H1 (cell line): ENCODE measurements at regions not wholly inside any gene's neighbourhood (a gene's known extent, or its start where the extent isn't known, plus 50 kb on each side); places are given as distances from the start of the nearest gene placed in this dataset.

ENCODE experiments used
- CTCF ChIA-PET: fragments of 300-600 bp; sonication (Branson Sonifier 250); formaldehyde crosslinking; loops from one replicate; lab custom pipeline; 2021; ENCODE audit not compliant: partially characterized antibody; lab: Charles Lee
- POLR2A ChIA-PET: fragments of 300-600 bp; sonication (Branson Sonifier 250); formaldehyde crosslinking; loops from one replicate; lab custom pipeline; 2021; ENCODE audit warnings: inconsistent platforms; ENCODE audit not compliant: partially characterized antibody; lab: Charles Lee
- DNase-seq, 2 experiments: peaks; one replicate each; pipeline versions ENCODE4 v3.0.0 to v3.0.0-alpha.2; 2010 to 2022; ENCODE audit warnings: low spot score in 2 of 2, low read depth in 1 of 2, mixed read lengths in 1 of 2
- FAIRE-seq: peaks from 2 replicates; lab custom pipeline; 2011; peaks lifted over from hg19 to GRCh38; lab: Jason Lieb, UNC
- H2AFZ ChIP-seq: 2 replicates; pipeline ENCODE4 v1.8.1; 2012; ENCODE audit warnings: low read length, inconsistent platforms
- H2AK5ac ChIP-seq: 2 replicates; pipeline ENCODE4 v1.6.1; 2013; ENCODE audit warnings: low read depth, low read length
- H2BK120ac ChIP-seq: replicated peaks from 2 replicates; pipeline ENCODE3; 2013; ENCODE audit warnings: low read depth, low read length, inconsistent platforms
- H2BK12ac ChIP-seq: 2 replicates; pipeline ENCODE4 v1.6.1; 2013; ENCODE audit warnings: low read depth, low read length
- H2BK15ac ChIP-seq: 2 replicates; pipeline ENCODE4 v1.6.1; 2013; ENCODE audit warnings: low read length
- H2BK20ac ChIP-seq: 2 replicates; pipeline ENCODE4 v1.6.1; 2013; ENCODE audit warnings: low read length
- H2BK5ac ChIP-seq: 2 replicates; pipeline ENCODE4 v1.6.1; 2013; ENCODE audit warnings: low read depth, low read length
- H3K14ac ChIP-seq: 2 replicates; pipeline ENCODE4 v1.6.1; 2013; ENCODE audit warnings: inconsistent platforms; ENCODE audit not compliant: insufficient read length
- H3K18ac ChIP-seq: 2 replicates; pipeline ENCODE4 v1.6.1; 2013; ENCODE audit warnings: low read length; ENCODE audit errors: extremely low read depth
- H3K23ac ChIP-seq: 2 replicates; pipeline ENCODE4 v1.6.1; 2013; ENCODE audit warnings: inconsistent platforms; ENCODE audit not compliant: insufficient read length
- H3K23me2 ChIP-seq: 2 replicates; pipeline ENCODE4 v1.6.1; 2013; ENCODE audit warnings: low read depth, low read length
- H3K27ac ChIP-seq: 2 replicates; pipeline ENCODE4 v1.6.1; 2011; ENCODE audit warnings: low read depth, low read length, inconsistent platforms
- H3K27me3 ChIP-seq, 4 experiments: replicated peaks in 1 of 4; 1 replicate in 1 of 4; 2 replicates in 3 of 4; pipeline versions ENCODE4 v1.6.1 to v1.8.1; 2011 to 2013; ENCODE audit warnings: low read length in 3 of 4, mild to moderate bottlenecking in 3 of 4, inconsistent platforms in 2 of 4, mixed read lengths in 2 of 4, moderate library complexity in 1 of 4; ENCODE audit not compliant: control insufficient read depth in 3 of 4, insufficient read depth in 3 of 4; ENCODE audit errors: extremely low read depth in 1 of 4
- H3K36me3 ChIP-seq, 4 experiments: 2 replicates each; pipeline versions ENCODE4 v1.6.1 to v1.8.1; 2011 to 2013; ENCODE audit warnings: mild to moderate bottlenecking in 4 of 4, low read length in 3 of 4, moderate library complexity in 2 of 4, control low read depth in 1 of 4, inconsistent platforms in 1 of 4; ENCODE audit not compliant: insufficient read depth in 4 of 4, control insufficient read depth in 2 of 4
- H3K4ac ChIP-seq: replicated peaks from 2 replicates; pipeline ENCODE3; 2013; ENCODE audit warnings: low read length, low read depth, mixed read lengths, inconsistent platforms; ENCODE audit not compliant: insufficient read length
- H3K4me1 ChIP-seq, 4 experiments: replicated peaks in 1 of 4; 1 replicate in 1 of 4; 2 replicates in 3 of 4; pipeline versions ENCODE4 v1.6.1 to v1.8.1; 2011 to 2013; ENCODE audit warnings: low read length in 3 of 4, inconsistent platforms in 2 of 4, mixed read lengths in 1 of 4; ENCODE audit not compliant: insufficient read depth in 4 of 4, control insufficient read depth in 3 of 4
- H3K4me2 ChIP-seq, 2 experiments: 2 replicates each; pipeline versions ENCODE4 v1.6.1 to v1.8.1; 2011 to 2013; ENCODE audit warnings: low read depth in 2 of 2, low read length in 2 of 2, control low read depth in 1 of 2, inconsistent platforms in 1 of 2, mild to moderate bottlenecking in 1 of 2; ENCODE audit not compliant: insufficient read depth in 1 of 2
- H3K4me3 ChIP-seq, 4 experiments: fragments of 200-600, 300-600 bp in 1 of 4; sonication (generic), shearing (Covaris generic), sonication (Bioruptor Twin) in 1 of 4; 2 replicates each; pipeline versions ENCODE4 v1.5.1 to v1.8.1; 2011 to 2016; ENCODE audit warnings: low read length in 4 of 4, low read depth in 3 of 4, control low read depth in 2 of 4, inconsistent platforms in 2 of 4, mild to moderate bottlenecking in 2 of 4, mixed read lengths in 1 of 4, moderate library complexity in 1 of 4; ENCODE audit not compliant: insufficient read depth in 2 of 4; ENCODE audit errors: extremely low read depth in 1 of 4
- H3K56ac ChIP-seq: replicated peaks from 2 replicates; pipeline ENCODE3; 2013; ENCODE audit warnings: low read depth, mild to moderate bottlenecking, mixed read lengths, low read length, inconsistent platforms; ENCODE audit not compliant: insufficient read length
- H3K79me1 ChIP-seq: 2 replicates; pipeline ENCODE4 v1.6.1; 2013; ENCODE audit warnings: low read depth, low read length, control low read depth
- H3K79me2 ChIP-seq, 2 experiments: 2 replicates each; pipeline versions ENCODE4 v1.6.1 to v1.8.1; 2012 to 2013; ENCODE audit warnings: low read length in 2 of 2, mild to moderate bottlenecking in 2 of 2, inconsistent platforms in 1 of 2; ENCODE audit not compliant: insufficient read depth in 2 of 2, control insufficient read depth in 1 of 2
- H3K9ac ChIP-seq, 4 experiments: replicated peaks in 1 of 4; 1 replicate in 1 of 4; 2 replicates in 3 of 4; pipeline versions ENCODE4 v1.6.1 to v1.8.1; 2011 to 2013; ENCODE audit warnings: low read depth in 3 of 4, low read length in 3 of 4, control low read depth in 2 of 4, mild to moderate bottlenecking in 2 of 4, moderate library complexity in 2 of 4, inconsistent platforms in 1 of 4; ENCODE audit errors: extremely low read depth in 1 of 4
- H3K9me3 ChIP-seq, 2 experiments: 2 replicates each; pipeline versions ENCODE4 v1.6.1 to v1.8.1; 2012 to 2013; ENCODE audit warnings: mild to moderate bottlenecking in 2 of 2, moderate library complexity in 2 of 2, control low read depth in 1 of 2, inconsistent platforms in 1 of 2, low read depth in 1 of 2, low read length in 1 of 2, mixed read lengths in 1 of 2; ENCODE audit not compliant: insufficient read depth in 2 of 2
- H4K20me1 ChIP-seq, 2 experiments: replicated peaks in 1 of 2; 2 replicates each; pipeline versions ENCODE3 to v1.8.1; 2011 to 2013; ENCODE audit warnings: inconsistent platforms in 2 of 2, low read length in 2 of 2, mild to moderate bottlenecking in 1 of 2; ENCODE audit not compliant: insufficient read depth in 2 of 2, control insufficient read depth in 1 of 2
- H4K5ac ChIP-seq: 2 replicates; pipeline ENCODE4 v1.6.1; 2013; ENCODE audit warnings: low read length, low read depth, mixed read lengths, inconsistent platforms; ENCODE audit not compliant: insufficient read length
- H4K8ac ChIP-seq: 2 replicates; pipeline ENCODE4 v1.8.0; 2013; ENCODE audit warnings: mild to moderate bottlenecking, moderate library complexity, low read length, inconsistent platforms; ENCODE audit not compliant: insufficient read depth; ENCODE audit errors: extremely low read depth
- H4K91ac ChIP-seq: replicated peaks from 2 replicates; pipeline ENCODE3; 2013; ENCODE audit warnings: low read length, mixed read lengths, inconsistent platforms; ENCODE audit not compliant: insufficient read length
- BRCA1 ChIP-seq: IDR thresholded peaks from 2 replicates; pipeline ENCODE4 v1.6.1; 2012; ENCODE audit warnings: low read depth, low read length, improper control_type of control experiment
- CBX8 ChIP-seq: fragments of 300-800, 300-1000 bp; sonication (generic); IDR thresholded peaks from 2 replicates; pipeline ENCODE4 v1.7.1; 2016; ENCODE audit warnings: low read depth, low read length, borderline replicate concordance
- CEBPB ChIP-seq: IDR thresholded peaks from 2 replicates; pipeline ENCODE4 v1.6.1; 2012; ENCODE audit warnings: low read depth, low read length
- FOSL1 ChIP-seq: IDR thresholded peaks from 2 replicates; pipeline ENCODE4 v1.6.1; 2011; ENCODE audit warnings: mild to moderate bottlenecking, low read depth, low read length, moderate library complexity; ENCODE audit not compliant: insufficient read depth
- KDM4A ChIP-seq: IDR thresholded peaks from one replicate; pipeline ENCODE4 v1.7.1; 2012; ENCODE audit warnings: low read depth, mild to moderate bottlenecking, moderate library complexity, low read length, inconsistent platforms; ENCODE audit not compliant: severe bottlenecking
- NANOG ChIP-seq: IDR thresholded peaks from 2 replicates; pipeline ENCODE4 v1.6.1; 2011; ENCODE audit warnings: low read length, low read depth, mild to moderate bottlenecking, inconsistent platforms; ENCODE audit not compliant: insufficient read depth, poor library complexity, severe bottlenecking
- POLR2AphosphoS5 ChIP-seq: IDR thresholded peaks from 2 replicates; pipeline ENCODE4 v1.6.1; 2011; ENCODE audit warnings: low read depth, low read length
- RFX5 ChIP-seq: IDR thresholded peaks from 2 replicates; pipeline ENCODE4 v1.6.1; 2011; ENCODE audit warnings: low read depth, low read length, improper control_type of control experiment, borderline replicate concordance
- RXRA ChIP-seq: IDR thresholded peaks from 2 replicates; pipeline ENCODE4 v1.6.1; 2011; ENCODE audit warnings: low read depth, mild to moderate bottlenecking, low read length, moderate library complexity; ENCODE audit not compliant: insufficient read depth
- SAP30 ChIP-seq: fragments of 300-600 bp; sonication (generic); IDR thresholded peaks from 2 replicates; pipeline ENCODE4 v1.7.1; 2012; ENCODE audit warnings: low read length, moderate library complexity, mild to moderate bottlenecking, inconsistent platforms; ENCODE audit not compliant: insufficient read depth, insufficient replicate concordance
- WGBS, 2 experiments: shearing (Covaris generic) in 1 of 2; methylation state at CpG; one replicate each; pipeline versions ENCODE4 v1.1.6 to v1.1.7; 2013 to 2015; ENCODE audit warnings: low lambda C conversion rate in 2 of 2, mixed read lengths in 2 of 2, inconsistent platforms in 1 of 2, low coverage in 1 of 2, missing lambda C conversion rate in 1 of 2; ENCODE audit not compliant: insufficient replicate concordance in 2 of 2, insufficient coverage in 1 of 2, insufficient read length in 1 of 2; ENCODE audit errors: extremely low coverage in 1 of 2, missing lambda C conversion rate in 1 of 2; 5-methylcytosine and 5-hydroxymethylcytosine counted together

DNA sequence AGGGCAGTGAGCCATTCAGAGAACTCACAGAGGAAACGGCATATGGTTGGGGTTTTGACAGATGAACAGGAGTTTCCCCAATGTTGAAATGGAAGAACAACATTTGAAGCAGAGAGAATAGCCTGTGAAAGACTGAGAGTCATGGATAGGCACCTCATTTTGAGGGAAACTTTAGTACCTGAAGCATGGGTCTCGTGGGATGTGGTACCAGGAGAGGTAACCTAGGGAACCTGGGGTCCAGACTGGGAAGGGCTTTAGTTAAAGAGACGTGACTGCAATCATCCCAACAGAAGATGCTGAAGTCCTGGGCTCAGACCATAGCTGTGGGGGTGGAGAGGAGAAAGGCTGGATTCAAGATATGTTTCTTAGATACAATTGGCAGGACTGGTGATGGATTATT, 137.8 kb upstream of the CCL2 start:
- CTCF ChIA-PET = interaction anchor here (0.7 to 0.8 kb wide), 2 partner anchors 54 to 172 kb away, joined by 3 to 4 read pairs; no protein-coding TSS in a partner anchor

More for the DNA sequence above, 137.8 kb upstream of the CCL2 start:
- H3K27ac ChIP-seq = no peak overlapping the region
- H3K18ac ChIP-seq = no peak overlapping the region
- H3K9me3 ChIP-seq = no peaks in the 10 kb centered on the region
- no peak overlapping the region for H3K9ac ChIP-seq
- no peaks in the 10 kb centered on the region for H3K79me2 ChIP-seq
- no peaks in the 10 kb centered on the region for H3K79me1 ChIP-seq
- no peak overlapping the region for H3K23ac ChIP-seq
- no peak overlapping the region for H3K14ac ChIP-seq
- H2BK120ac ChIP-seq = no peak overlapping the region
- H3K4ac ChIP-seq = no peak overlapping the region
- 79% methylated on average over 3 of the region's 3 CpGs; no CpG with 5 or more reads in 1 of the 2 experiments for WGBS, 2 experiments
- no peak overlapping the region for H3K4me3 ChIP-seq
- no peaks in the 10 kb centered on the region for H3K27me3 ChIP-seq
- H4K91ac ChIP-seq = no peak overlapping the region
- no peaks in the 10 kb centered on the region for H3K23me2 ChIP-seq
- H2AK5ac ChIP-seq = no peak overlapping the region
- H2BK12ac ChIP-seq = no peak overlapping the region
- no peak overlapping the region for H2BK15ac ChIP-seq
- no peak overlapping the region for H2BK5ac ChIP-seq
- H4K8ac ChIP-seq = no peak overlapping the region
- no peaks in the 10 kb centered on the region for H4K20me1 ChIP-seq
- POLR2A ChIA-PET = no interaction called here
- H2AFZ ChIP-seq = no peak overlapping the region
- TF ChIP-seq NANOG (no peak), FOSL1 (no peak), CBX8 (no peak), KDM4A (no peak), RFX5 (no peak), BRCA1 (no peak), CEBPB (no peak), POLR2AphosphoS5 (no peak), RXRA (no peak), SAP30 (no peak)
- DNase-seq (peak in 1 of 2 experiments; percentile 20), FAIRE-seq (no peak)
- no peak overlapping the region for H3K56ac ChIP-seq
- no peak overlapping the region for H3K4me2 ChIP-seq
- no peaks in the 10 kb centered on the region for H3K4me1 ChIP-seq
- H3K36me3 ChIP-seq = no peaks in the 10 kb centered on the region
- H4K5ac ChIP-seq = no peak overlapping the region
- no peak overlapping the region for H2BK20ac ChIP-seq
